ENCODE measurements at regions not wholly inside any gene's neighbourhood (a gene's known extent, or its start where the extent isn't known, plus 50 kb on each side); places are given as distances from the start of the nearest gene placed in this dataset.
"Not testable (repeated sequence)": the region's sequence is repeated elsewhere in the genome, so short reads cannot be mapped to it uniquely, and the experiment has no call there.

DNA sequence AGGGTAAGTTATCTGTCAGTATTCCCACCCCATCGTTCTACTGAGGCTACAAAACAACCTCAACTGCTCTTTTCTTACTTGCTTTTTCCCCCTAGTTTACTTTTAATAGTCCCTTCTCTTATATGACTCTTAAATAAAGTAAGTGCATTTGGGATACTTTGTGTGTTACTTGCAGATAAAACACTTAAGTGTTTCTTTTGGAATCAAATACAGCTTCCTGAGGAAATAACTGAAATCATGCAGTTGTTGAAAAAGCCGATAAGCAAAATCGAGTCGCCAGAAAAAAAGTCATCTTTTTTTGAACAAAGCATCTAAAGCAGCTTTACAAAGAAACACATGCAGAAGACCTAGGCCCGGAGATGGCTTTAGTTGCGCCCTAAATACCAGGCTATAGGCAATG is 53.5 kb upstream of the EPB41L4A start:
- DNase-seq, result no peak

- DNase-seq, result no peak
These were observed 54.9 kb upstream of the EPB41L4A start for GRCh38 chr5:112473989-112474388.

DNA sequence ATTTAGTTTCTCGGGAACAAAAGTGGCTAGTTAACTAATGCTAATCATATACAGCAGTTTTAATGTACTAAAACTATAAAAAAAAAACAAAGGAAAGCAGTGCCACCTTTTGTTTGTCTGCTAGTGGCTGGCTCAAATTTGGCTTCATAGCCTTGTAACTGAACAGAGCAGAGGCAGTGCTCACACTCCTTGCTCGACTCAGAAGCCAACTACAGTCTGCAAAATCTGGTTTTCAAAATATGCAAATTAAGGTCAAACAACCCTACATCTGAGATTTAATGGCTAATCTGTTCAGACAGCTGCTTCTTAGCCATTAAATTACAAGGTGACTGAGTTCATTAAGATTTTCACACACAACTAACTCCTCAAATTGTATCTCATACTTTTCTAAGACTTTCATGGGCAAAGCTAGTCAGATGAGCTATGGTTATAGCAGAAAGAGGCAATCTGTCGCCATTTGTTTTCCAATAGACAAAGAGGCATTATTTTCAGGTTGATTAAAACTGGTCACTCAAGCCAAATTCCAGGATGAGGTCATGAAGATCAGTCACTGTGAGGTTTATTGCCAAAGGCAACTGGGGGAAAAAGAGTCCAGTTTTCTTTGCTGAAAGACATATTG is 56.8 kb upstream of the EPB41L4A start:
- DNase-seq, result no peak

DNA sequence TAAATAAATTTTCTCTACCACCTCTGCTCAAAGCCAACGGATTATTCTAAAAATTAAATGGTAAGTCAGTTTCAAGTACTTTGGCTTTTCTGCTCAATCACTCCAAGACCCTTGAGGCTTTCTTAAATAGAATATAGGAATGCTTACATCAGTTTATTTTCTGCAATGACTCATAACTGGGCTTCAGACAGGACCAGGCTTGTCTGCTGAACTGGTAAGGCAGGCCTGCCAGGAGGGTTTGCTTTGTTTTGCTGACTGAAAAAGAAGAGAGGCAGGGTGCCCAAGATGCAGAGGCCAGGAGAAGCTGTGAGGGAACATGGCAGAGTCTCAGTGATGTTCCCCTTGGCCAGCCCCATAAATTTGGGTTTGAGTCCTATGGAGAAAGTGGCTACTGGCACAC is 60.3 kb upstream of the EPB41L4A start:
- DNase-seq, result no peak

GRCh38 chr5:112480501-112480900 is 61.4 kb upstream of the EPB41L4A start:
- DNase-seq, result no peak

GRCh38 chr5:112483704-112484103 is 64.6 kb upstream of the EPB41L4A start:
- DNase-seq, result no peak

- no peak for DNase-seq
These were observed 66.9 kb upstream of the EPB41L4A start for GRCh38 chr5:112485934-112486355.

- no peak for DNase-seq
These were observed 72.2 kb upstream of the EPB41L4A start for GRCh38 chr5:112491257-112491656.

DNA sequence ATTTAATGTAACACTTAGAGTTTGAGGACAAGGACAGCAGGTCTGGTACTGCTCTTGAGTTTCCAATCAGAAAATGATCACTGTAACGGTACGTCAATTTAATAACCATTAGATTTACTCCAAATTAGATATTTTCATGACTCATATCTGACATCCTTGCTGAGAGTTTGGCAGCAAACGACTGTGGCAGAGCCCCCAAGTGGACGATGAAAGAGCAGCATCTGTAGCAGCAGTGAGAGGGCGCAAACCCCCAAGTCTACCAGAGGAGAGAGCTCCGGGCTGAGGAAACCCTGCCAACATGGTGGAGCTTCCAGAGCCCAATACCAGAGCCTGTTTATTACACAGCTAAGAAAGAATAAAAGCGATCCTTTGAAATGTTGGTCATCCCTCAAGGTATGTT is 73.2 kb upstream of the EPB41L4A start:
- DNase-seq, result peak; percentile 5

DNA sequence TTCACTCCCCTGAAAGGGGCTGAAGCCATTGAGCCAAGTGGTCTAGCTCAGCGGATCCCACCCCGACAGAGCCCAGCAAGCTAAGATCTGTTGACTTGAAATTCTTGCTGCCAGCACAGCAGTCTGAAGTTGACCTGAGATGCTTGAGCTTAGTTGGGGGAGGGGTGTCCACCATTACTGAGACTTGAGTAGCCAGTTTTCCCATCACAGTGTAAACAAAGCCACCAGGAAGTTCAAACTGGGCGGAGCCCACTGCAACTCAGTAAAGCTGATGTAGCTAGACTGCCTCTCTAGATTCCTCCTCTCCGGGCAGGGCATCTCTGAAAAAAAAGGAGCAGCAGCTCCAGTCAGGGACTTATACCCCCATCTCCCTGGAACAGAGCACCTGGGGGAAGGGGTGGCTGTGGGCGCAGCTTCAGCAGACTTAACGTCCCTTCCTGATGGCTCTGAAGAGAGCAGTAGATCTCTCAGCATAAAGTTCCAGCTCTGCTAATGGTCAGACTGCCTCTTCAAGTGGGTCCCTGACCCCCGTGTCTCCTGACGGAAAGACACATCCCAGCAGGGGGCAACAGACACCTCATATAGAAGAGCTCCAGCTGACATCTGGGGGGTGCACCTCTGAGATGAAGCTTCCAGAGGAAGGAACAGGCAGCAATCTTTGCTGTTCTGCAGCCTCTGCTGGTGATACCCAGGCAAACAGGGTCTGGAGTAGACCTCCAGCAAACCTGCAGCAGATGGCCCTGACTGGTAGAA is 84.8 kb upstream of the EPB41L4A start:
- not testable (repeated sequence) for DNase-seq

DNA sequence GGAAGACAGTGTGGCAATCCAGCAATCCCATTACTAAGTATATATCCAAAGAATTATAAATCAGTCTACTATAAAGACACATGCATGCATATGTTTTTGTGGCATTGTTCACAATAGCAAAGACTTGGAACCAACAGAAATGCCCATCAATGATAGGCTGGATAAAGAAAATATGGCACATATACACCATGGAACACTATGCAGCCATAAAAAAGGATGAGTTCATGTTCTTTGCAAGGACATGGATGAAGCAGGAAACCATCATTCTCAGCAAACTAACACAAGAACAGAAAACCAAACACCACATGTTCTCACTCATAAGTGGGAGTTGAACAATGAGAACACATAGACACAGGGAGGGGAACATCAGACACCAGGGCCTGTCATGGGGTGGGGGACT is 90.0 kb upstream of the EPB41L4A start:
- DNase-seq, result not testable (repeated sequence)

- no peak for DNase-seq
These were observed 92.8 kb upstream of the EPB41L4A start for GRCh38 chr5:112511920-112512319.

DNA sequence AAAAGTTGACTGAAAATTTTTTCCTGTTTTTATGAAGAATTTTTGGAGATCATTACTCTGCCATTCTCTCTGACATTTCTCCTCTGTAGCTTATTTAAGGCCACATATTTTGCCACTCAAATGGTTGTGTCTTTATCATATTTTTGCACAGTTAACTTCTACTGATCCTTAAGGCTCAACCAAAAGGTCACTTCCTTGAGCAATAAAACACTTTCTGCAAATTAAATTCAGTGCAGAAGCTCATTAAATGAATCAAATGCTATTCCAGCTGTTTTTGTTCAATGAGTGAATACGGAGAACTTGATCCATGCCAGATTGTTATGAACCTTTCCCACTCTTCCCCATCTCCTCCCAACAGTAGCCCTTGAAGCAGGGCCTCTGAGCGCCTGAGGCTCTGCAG is 93.8 kb upstream of the EPB41L4A start:
- DNase-seq, result no peak

- no peak for DNase-seq
These were observed 95.0 kb upstream of the EPB41L4A start for GRCh38 chr5:112514111-112514510.

DNA sequence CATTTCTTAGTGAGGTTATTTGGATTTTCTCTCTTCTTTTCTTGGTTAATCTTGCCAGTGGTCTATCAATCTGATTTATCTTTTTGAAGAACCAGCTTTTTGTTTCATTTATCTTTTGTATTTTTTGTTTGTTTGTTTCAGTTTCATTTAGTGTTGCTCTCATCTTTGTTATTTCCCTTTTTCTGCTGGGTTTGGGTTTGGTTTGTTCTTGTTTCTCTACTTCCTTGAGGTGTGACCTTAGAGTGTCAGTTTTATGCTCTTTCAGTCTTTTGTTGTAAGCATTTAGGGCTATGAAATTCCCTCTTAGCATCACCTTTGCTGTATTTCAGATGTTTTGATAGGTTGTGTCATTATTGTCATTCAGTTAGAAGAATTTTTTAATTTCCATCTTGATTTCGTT is 101.4 kb upstream of the EPB41L4A start:
- not testable (repeated sequence) for DNase-seq

DNA sequence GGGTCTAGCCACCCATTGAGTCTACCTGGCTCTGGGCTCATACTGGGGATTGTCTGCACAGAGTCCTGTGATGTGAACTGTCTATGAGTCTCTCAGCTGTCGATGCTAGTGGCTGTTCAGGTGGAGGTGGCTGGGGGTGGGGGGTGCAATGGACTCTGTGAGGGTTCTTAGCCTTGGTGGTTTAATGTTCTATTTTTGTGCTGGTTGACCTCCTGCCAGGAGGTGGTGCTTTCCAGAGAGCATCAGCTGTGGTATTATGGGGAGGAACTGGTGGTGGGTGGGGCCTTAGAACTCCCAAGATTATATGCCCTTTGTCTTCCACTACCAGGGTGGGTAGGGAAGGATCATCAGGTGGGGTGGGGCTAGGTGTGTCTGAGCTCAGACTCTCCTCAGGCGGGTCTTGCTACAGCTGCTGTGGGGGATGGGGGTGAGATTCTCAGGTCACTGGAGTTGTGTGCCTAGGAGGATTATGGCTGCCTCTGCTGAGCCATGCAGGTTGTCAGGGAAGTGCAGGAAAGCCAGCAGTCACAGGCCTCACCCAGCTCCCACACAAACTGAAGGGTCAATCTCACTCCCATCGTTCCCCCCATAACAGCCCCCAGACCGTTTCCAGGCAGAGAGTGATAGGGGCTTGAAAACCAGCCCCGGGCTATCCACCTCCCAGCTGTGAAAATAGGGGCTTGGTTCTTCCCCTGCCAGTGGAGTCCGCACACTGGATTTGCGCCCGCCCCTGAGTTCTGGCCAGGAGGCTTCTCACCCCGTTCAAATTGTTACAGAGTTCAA is 104.0 kb upstream of the EPB41L4A start:
- DNase-seq, result not testable (repeated sequence)

DNA sequence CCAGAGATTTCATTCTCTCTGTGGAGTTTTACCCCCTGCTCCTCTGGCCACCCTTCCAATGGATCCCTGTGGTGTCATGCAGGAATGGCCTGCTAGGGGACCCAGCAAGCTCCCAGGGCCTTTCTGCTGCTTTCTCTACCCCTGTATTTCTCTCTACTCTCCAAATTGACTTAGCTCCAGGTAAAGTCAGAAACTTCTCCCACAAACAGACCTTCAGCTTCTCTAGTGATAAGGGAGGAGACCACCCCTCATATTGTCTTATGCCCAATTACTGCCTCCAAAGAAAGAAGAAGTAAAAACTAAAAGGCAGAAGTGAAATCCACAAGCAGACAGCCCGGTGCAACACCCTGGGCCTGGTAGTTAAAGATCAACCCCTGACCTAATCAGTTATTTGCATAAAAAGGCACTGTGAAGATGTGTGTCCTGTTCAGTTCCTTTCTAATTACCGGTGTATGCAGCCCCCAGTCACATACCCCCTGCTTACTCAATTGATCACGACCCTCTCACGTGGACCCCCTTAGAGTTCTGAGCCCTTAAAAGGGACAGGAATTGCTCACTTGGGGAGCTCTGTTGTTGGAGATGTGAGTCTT is 104.7 kb upstream of the EPB41L4A start:
- DNase-seq, result not testable (repeated sequence)

DNA sequence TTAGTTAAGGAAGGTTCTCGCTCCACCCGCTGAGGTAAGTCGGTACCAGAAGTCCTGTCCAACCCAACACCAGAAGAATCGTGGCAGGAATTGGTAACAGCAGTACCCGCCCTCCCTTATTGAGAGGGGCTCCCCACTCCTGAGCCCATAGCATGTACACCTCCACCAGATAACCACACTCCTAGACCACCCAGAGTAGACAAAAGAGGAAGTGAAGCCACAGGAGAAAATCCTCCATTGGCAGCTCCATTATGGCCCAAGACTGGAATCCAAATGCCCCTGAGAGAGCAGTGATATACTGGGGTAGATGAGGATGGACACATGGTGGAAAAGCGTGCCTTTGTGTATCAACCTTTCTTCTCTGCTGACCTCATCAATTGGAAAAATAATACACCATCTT is 106.1 kb upstream of the EPB41L4A start:
- DNase-seq, result no peak

DNA sequence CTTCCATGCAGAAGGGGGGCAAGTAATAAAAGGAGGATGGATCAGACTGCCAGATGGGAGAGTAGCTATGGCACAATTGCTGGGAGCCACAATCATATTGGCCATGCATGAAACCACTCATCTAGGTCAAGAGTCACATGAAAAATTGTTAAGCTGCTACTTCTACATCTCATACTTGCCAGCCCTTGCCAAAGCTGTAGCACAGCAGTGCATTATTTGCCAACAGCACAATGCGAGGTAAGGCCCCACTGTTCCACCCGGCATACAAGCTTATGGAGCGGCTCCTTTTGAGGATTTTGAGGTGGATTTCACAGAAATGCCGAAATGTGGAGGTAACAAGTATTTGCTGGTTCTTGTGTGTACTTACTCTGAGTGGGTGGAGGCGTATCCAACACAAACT is 109.9 kb upstream of the EPB41L4A start:
- no peak for DNase-seq

- no peak for DNase-seq
These were observed 110.4 kb upstream of the EPB41L4A start for GRCh38 chr5:112529525-112529924.

DNA sequence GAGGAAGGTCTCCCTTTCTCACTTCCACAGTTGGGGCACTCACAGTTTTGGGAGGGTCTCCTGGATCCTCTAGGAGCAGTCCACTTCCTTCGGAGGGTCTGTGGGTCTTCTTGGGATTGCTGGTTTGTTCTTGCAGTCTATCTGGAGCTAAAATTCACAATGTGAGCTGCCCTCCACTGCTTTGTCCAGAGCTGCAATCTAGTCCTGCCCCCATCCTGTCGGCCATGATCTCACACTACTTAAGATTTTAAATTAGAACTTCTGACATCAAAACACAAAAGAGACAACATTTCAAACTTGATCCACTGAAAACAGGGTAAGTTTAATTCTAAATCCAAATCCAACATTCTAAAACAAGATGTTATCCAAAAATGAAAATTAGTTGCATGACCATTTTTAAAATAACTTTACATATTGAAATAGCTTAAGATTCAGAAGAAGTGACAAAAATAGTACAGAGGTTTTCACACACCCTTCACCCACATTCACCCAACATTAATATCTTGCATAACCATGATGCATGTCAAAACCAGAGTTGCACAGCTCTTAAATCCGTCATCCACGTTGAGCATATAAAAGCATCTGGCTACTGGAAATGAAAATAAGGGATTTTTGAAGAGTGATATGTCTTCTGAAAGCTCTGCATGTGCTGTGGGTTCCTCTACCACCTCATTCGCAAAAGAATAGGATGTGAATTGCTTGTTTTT is 113.7 kb upstream of the EPB41L4A start:
- DNase-seq, result no peak

- DNase-seq, result no peak
These were observed 114.3 kb upstream of the EPB41L4A start for GRCh38 chr5:112533362-112533761.

GRCh38 chr5:112534067-112534583 is 115.0 kb upstream of the EPB41L4A start:
- no peak for DNase-seq

All from stimulated activated CD4-positive, alpha-beta T cell treated with anti-CD3 and anti-CD28 coated beads, Interleukin-4, amount 100 ng/mL, for 24 hours (primary cell).